Gastroesophageal sphincter (tissue), 4 donors: ENCODE measurements at regions not wholly inside any gene's neighbourhood (a gene's known extent, or its start where the extent isn't known, plus 50 kb on each side); places are given as distances from the start of the nearest gene placed in this dataset.
A peak's percentile ranks its signal among the peaks of the same experiment; 100 is the strongest.

Experiments used
- ATAC-seq: fragments of 150-250 bp; one replicate; pipeline ENCODE4 v1.9.1; 2016; ENCODE audit warnings: mild to moderate bottlenecking, moderate library complexity
- H3K27ac ChIP-seq, 4 donors: fragments of 200-600 bp; sonication (generic) in 3 of 4; 1 replicate in 3 of 4; 2 replicates in 1 of 4; pipeline ENCODE4 v1.5.1; 2016 to 2019
- H3K27me3 ChIP-seq: fragments of 200-600 bp; sonication (generic); one replicate; pipeline ENCODE4 v1.5.1; 2019
- H3K36me3 ChIP-seq, 2 donors: fragments of 200-600 bp; sonication (generic); one replicate each; pipeline ENCODE4 v1.5.1; 2019; ENCODE audit warnings: control low read depth in 1 of 2
- H3K4me1 ChIP-seq, 3 donors: fragments of 200-600 bp; sonication (generic); 1 replicate in 2 of 3; 2 replicates in 1 of 3; pipeline ENCODE4 v1.5.1; 2016 to 2019; ENCODE audit warnings: control low read depth in 2 of 3
- H3K4me3 ChIP-seq, 2 donors: fragments of 200-600 bp; sonication (generic); one replicate each; pipeline ENCODE4 v1.5.1; 2019; ENCODE audit warnings: mild to moderate bottlenecking in 1 of 2, moderate library complexity in 1 of 2
- H3K9me3 ChIP-seq, 3 donors: fragments of 200-600 bp; sonication (generic); one replicate each; pipeline ENCODE4 v1.5.1; 2017 to 2019; ENCODE audit warnings: control low read depth in 2 of 3
- CTCF ChIP-seq, 4 experiments: fragments of 200-600 bp in 2 of 4; fragments of 450-650 bp in 2 of 4; sonication (generic) in 1 of 4; IDR thresholded peaks; one replicate each; pipeline ENCODE4 v1.5.1; 2017 to 2019; ENCODE audit warnings: antibody characterized with exemption in 4 of 4, mild to moderate bottlenecking in 2 of 4, moderate library complexity in 2 of 4
- EP300 ChIP-seq: sonication (generic); formaldehyde crosslinking; IDR thresholded peaks from one replicate; pipeline ENCODE4 v1.6.1; 2017; ENCODE audit warnings: antibody characterized with exemption, mild to moderate bottlenecking
- POLR2A ChIP-seq, 2 donors: fragments of 450-650 bp; IDR thresholded peaks; one replicate each; pipeline ENCODE4 v1.6.1; 2017; ENCODE audit warnings: antibody characterized with exemption in 2 of 2, mild to moderate bottlenecking in 2 of 2, moderate library complexity in 1 of 2
- POLR2AphosphoS5 ChIP-seq: sonication (generic); formaldehyde crosslinking; IDR thresholded peaks from one replicate; pipeline ENCODE4 v1.6.1; 2017; ENCODE audit warnings: antibody characterized with exemption
- WGBS, 2 donors: methylation state at CpG; one replicate each; pipeline ENCODE4 v1.1.5; 2018; ENCODE audit warnings: low coverage in 1 of 2; 5-methylcytosine and 5-hydroxymethylcytosine counted together

GRCh38 chr3:178967177-178967532, 104.5 kb downstream of the ZMAT3 start:
- no peak overlapping the region for H3K4me3 ChIP-seq
- no peaks in the 10 kb centered on the region for H3K36me3 ChIP-seq
- H3K27me3 ChIP-seq: no peaks in the 10 kb centered on the region
- no peaks in the 10 kb centered on the region for H3K9me3 ChIP-seq
- H3K4me1 ChIP-seq: peaks cover 0 to 21% (median 4%) of the 10 kb centered on the region in 3 donors
- TF ChIP-seq POLR2A (IDR thresholded peaks at IDR 0.05): no peak
- no peak for TF ChIP-seq CTCF (IDR thresholded peaks at IDR 0.05)
- no peak for TF ChIP-seq EP300
- TF ChIP-seq POLR2AphosphoS5: no peak
- 50 to 53% methylated on average over 1 of the region's 1 CpG for WGBS, 2 donors
- ATAC-seq: no peak
- peak overlapping the region in 3 of 4 donors; percentile 20 to 67 (median 52) for H3K27ac ChIP-seq

- Histone ChIP-seq H3K4me1 (peaks cover 0 to 21% (median 4%) of the 10 kb centered on the region in 3 donors), H3K9me3 (no peaks in the 10 kb centered on the region), H3K27me3 (no peaks in the 10 kb centered on the region), H3K36me3 (no peaks in the 10 kb centered on the region), H3K4me3 (peak overlapping the region in 1 of 2 donors; percentile 16), H3K27ac (peak overlapping the region in 3 of 4 donors; percentile 20 to 67 (median 52))
- TF ChIP-seq POLR2AphosphoS5 (peak; percentile 11), CTCF (IDR thresholded peaks at IDR 0.05) (peak; percentile 24 to 64 (median 45)), POLR2A (IDR thresholded peaks at IDR 0.05) (no peak)
- WGBS, 2 donors: 16 to 29% methylated on average over 6 of the region's 6 CpGs
- ATAC-seq: peak; percentile 57
These were observed 105.1 kb downstream of the ZMAT3 start for GRCh38 chr3:178966299-178967176.

- Histone ChIP-seq H3K4me1 (peaks cover 0 to 21% (median 4%) of the 10 kb centered on the region in 3 donors), H3K9me3 (no peaks in the 10 kb centered on the region), H3K4me3 (no peak overlapping the region), H3K27ac (no peak overlapping the region), H3K27me3 (no peaks in the 10 kb centered on the region), H3K36me3 (no peaks in the 10 kb centered on the region)
- no peak for ATAC-seq
- 51 to 52% methylated on average over 4 of the region's 4 CpGs for WGBS, 2 donors
- TF ChIP-seq EP300: no peak
These were observed 107.1 kb downstream of the ZMAT3 start for GRCh38 chr3:178964551-178964950.

- TF ChIP-seq CTCF (IDR thresholded peaks at IDR 0.05) (no peak), EP300 (no peak), POLR2A (IDR thresholded peaks at IDR 0.05) (no peak), POLR2AphosphoS5 (no peak)
- peaks cover 0 to 3% (median 0%) of the 10 kb centered on the region in 3 donors for H3K4me1 ChIP-seq
- no peak for ATAC-seq
- no peak overlapping the region for H3K4me3 ChIP-seq
- H3K36me3 ChIP-seq: no peaks in the 10 kb centered on the region
- H3K27me3 ChIP-seq: no peaks in the 10 kb centered on the region
- no peaks in the 10 kb centered on the region for H3K9me3 ChIP-seq
- H3K27ac ChIP-seq: no peak overlapping the region
These were observed 110.7 kb downstream of the ZMAT3 start for GRCh38 chr3:178960918-178961317.

- no peaks in the 10 kb centered on the region for H3K27me3 ChIP-seq
- no peak for ATAC-seq
- no peaks in the 10 kb centered on the region for H3K9me3 ChIP-seq
- no peaks in the 10 kb centered on the region for H3K36me3 ChIP-seq
- TF ChIP-seq EP300: no peak
- no peak for TF ChIP-seq CTCF (IDR thresholded peaks at IDR 0.05)
- no peak for TF ChIP-seq POLR2A (IDR thresholded peaks at IDR 0.05)
- TF ChIP-seq POLR2AphosphoS5: no peak
- no peaks in the 10 kb centered on the region for H3K4me1 ChIP-seq
- H3K4me3 ChIP-seq: no peak overlapping the region
- no peak overlapping the region for H3K27ac ChIP-seq
- 53 to 71% methylated on average over 3 of the region's 3 CpGs for WGBS, 2 donors
These were observed 111.4 kb downstream of the ZMAT3 start for GRCh38 chr3:178960181-178960580.
